HCT116 (cell line): ENCODE measurements at regions not wholly inside any gene's neighbourhood (a gene's known extent, or its start where the extent isn't known, plus 50 kb on each side); places are given as distances from the start of the nearest gene placed in this dataset.

Experiments
- CTCF ChIP-seq, 3 experiments: fragments of 200-600 bp in 1 of 3; sonication (generic) in 1 of 3; IDR thresholded peaks in 2 of 3; conservative IDR thresholded peaks in 1 of 3; 2 replicates each; pipeline ENCODE4 v1.5.1; 2012 to 2017; ENCODE audit warnings: low read depth in 2 of 3, low read length in 2 of 3, antibody characterized with exemption in 1 of 3, borderline replicate concordance in 1 of 3, control low read depth in 1 of 3, mild to moderate bottlenecking in 1 of 3, mixed read lengths in 1 of 3, mixed run types in 1 of 3, moderate library complexity in 1 of 3; ENCODE audit not compliant: insufficient read depth in 1 of 3
- JUND ChIP-seq: IDR thresholded peaks from 2 replicates; pipeline ENCODE4 v1.6.1; 2012
- POLR2A ChIP-seq: IDR thresholded peaks from 2 replicates; pipeline ENCODE4 v1.7.0; 2011; ENCODE audit warnings: borderline replicate concordance; ENCODE audit not compliant: insufficient read depth, insufficient read length; ENCODE audit errors: extremely low read depth
- POLR2AphosphoS5 ChIP-seq: IDR thresholded peaks from 2 replicates; pipeline ENCODE4 v1.6.1; 2011; ENCODE audit warnings: mild to moderate bottlenecking, low read depth, low read length, moderate library complexity
- SIN3A ChIP-seq: IDR thresholded peaks from 2 replicates; pipeline ENCODE4 v1.6.1; 2012; ENCODE audit warnings: low read depth
- TCF7L2 ChIP-seq: IDR thresholded peaks from 2 replicates; pipeline ENCODE4 v1.7.0; 2011; ENCODE audit warnings: borderline replicate concordance, inconsistent platforms; ENCODE audit not compliant: insufficient read depth, insufficient read length; ENCODE audit errors: extremely low read depth
- YY1 ChIP-seq: IDR thresholded peaks from 2 replicates; pipeline ENCODE4 v1.6.1; 2011; ENCODE audit warnings: low read length, low read depth, moderate library complexity, mild to moderate bottlenecking; ENCODE audit not compliant: insufficient replicate concordance; ENCODE audit errors: extremely low read depth
- ZBTB33 ChIP-seq: IDR thresholded peaks from 2 replicates; pipeline ENCODE4 v1.6.1; 2011; ENCODE audit warnings: mild to moderate bottlenecking, low read length, moderate library complexity; ENCODE audit not compliant: insufficient replicate concordance; ENCODE audit errors: extremely low read depth
- ZNF274 ChIP-seq: fragments of 200-500 bp; sonication (Bioruptor generic); IDR thresholded peaks from 2 replicates; pipeline ENCODE4 v1.6.1; 2014; ENCODE audit warnings: mild to moderate bottlenecking, low read depth, low read length, inconsistent platforms

GRCh38 chr4:26031704-26032103 lies 117.7 kb downstream of the SMIM20 start:
- TF ChIP-seq YY1 = no peak
- no peak for TF ChIP-seq POLR2AphosphoS5
- no peak for TF ChIP-seq ZNF274
- no peak for TF ChIP-seq POLR2A
- no peak for TF ChIP-seq CTCF (IDR thresholded peaks at IDR 0.05 in 2 of 3, conservative IDR thresholded peaks at IDR 0.05 in 1 of 3; ENCODE audit: borderline replicate concordance in 1 of 3, insufficient read depth in 1 of 3, low read depth in 2 of 3, low read length in 2 of 3)
- TF ChIP-seq JUND = no peak
- no peak for TF ChIP-seq TCF7L2
- no peak for TF ChIP-seq ZBTB33
- TF ChIP-seq SIN3A = no peak
